ENCODE measurements at regions not wholly inside any gene's neighbourhood (a gene's known extent, or its start where the extent isn't known, plus 50 kb on each side); places are given as distances from the start of the nearest gene placed in this dataset.
"Not testable (repeated sequence)": the region's sequence is repeated elsewhere in the genome, so short reads cannot be mapped to it uniquely, and the experiment has no call there.

GRCh38 chr17:22267019-22267418 lies 574.7 kb downstream of the KCNJ18 start:
- Histone ChIP-seq H3K9me2 (replicated peaks; ENCODE audit: insufficient read depth, low read length) (no peaks in the 10 kb centered on the region), H3K9ac (ENCODE audit: low read length) (no peak overlapping the region), H2AFZ (ENCODE audit: low read length) (no peak overlapping the region), H3K9me3 (replicated peaks; ENCODE audit: insufficient read depth, low read length) (no peaks in the 10 kb centered on the region), H3F3A (ENCODE audit: insufficient read depth, low read length) (no peaks in the 10 kb centered on the region), H3K27ac (ENCODE audit: low read length) (no peak overlapping the region), H3K27me3 (replicated peaks; ENCODE audit: insufficient read depth, low read length) (no peaks in the 10 kb centered on the region), H3K4me1 (ENCODE audit: low read length) (no peaks in the 10 kb centered on the region), H3K4me2 (ENCODE audit: low read depth, low read length) (no peak overlapping the region), H4K20me1 (ENCODE audit: insufficient read depth, low read length) (no peaks in the 10 kb centered on the region), H3K4me3 (ENCODE audit: low read length) (no peak overlapping the region), H3K36me3 (replicated peaks; ENCODE audit: insufficient read depth, low read length) (no peaks in the 10 kb centered on the region), H3K79me2 (ENCODE audit: low read length) (no peaks in the 10 kb centered on the region)
- TF ChIP-seq, protein P1, sequence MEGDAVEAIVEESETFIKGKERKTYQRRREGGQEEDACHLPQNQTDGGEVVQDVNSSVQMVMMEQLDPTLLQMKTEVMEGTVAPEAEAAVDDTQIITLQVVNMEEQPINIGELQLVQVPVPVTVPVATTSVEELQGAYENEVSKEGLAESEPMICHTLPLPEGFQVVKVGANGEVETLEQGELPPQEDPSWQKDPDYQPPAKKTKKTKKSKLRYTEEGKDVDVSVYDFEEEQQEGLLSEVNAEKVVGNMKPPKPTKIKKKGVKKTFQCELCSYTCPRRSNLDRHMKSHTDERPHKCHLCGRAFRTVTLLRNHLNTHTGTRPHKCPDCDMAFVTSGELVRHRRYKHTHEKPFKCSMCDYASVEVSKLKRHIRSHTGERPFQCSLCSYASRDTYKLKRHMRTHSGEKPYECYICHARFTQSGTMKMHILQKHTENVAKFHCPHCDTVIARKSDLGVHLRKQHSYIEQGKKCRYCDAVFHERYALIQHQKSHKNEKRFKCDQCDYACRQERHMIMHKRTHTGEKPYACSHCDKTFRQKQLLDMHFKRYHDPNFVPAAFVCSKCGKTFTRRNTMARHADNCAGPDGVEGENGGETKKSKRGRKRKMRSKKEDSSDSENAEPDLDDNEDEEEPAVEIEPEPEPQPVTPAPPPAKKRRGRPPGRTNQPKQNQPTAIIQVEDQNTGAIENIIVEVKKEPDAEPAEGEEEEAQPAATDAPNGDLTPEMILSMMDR (IDR thresholded peaks at IDR 0.05; ENCODE audit: low read length): no peak
- TF ChIP-seq EZH2phosphoT487 (IDR thresholded peaks at IDR 0.05; ENCODE audit: low read length) (no peak), EZH2 (optimal IDR thresholded peaks at IDR 0.05; ENCODE audit: low read depth, low read length) (no peak)
- DNase-seq: no peak

DNA sequence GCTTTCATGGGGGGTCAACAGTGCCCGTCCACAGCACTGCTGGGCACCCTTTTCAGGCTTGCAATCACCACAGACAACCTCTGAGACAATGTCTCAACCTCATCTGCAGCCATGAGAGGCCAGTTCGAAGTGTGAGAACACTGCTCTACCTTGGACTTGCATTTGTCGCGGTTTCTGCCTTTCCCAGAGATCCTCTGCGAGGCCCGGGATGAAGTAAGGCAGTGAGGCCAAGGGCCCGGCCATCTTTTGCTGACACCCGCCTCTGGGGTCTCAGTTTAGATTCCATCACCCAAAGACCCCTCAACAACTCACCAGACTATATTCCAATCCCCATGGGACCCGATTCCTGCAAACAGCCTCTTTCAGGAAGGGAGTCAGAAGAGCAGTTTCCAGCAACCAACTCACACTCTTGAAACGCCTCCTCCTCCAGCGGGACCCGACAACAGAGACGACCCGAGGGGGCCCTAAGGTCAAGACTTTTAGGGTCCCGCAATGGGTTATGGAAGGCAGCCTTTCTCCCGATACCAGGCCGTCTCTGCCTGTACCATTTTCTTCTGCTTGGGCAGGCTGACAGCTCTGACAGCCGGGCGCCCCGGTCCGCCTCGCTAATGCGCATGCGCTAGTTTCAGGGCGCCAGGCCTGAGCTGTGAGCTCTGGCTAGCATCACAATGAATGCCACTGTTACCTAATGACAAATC lies 576.0 kb downstream of the KCNJ18 start:
- Histone ChIP-seq H3K9ac (ENCODE audit: low read length) (no peak overlapping the region), H3K27ac (ENCODE audit: low read length) (no peak overlapping the region), H3K4me1 (ENCODE audit: low read length) (no peaks in the 10 kb centered on the region), H4K20me1 (ENCODE audit: insufficient read depth, low read length) (no peaks in the 10 kb centered on the region), H3K27me3 (replicated peaks; ENCODE audit: insufficient read depth, low read length) (no peaks in the 10 kb centered on the region), H3K9me3 (replicated peaks; ENCODE audit: insufficient read depth, low read length) (no peaks in the 10 kb centered on the region), H3K4me2 (ENCODE audit: low read depth, low read length) (no peak overlapping the region), H3K79me2 (ENCODE audit: low read length) (no peaks in the 10 kb centered on the region), H2AFZ (ENCODE audit: low read length) (no peak overlapping the region), H3K4me3 (ENCODE audit: low read length) (no peak overlapping the region), H3K36me3 (replicated peaks; ENCODE audit: insufficient read depth, low read length) (no peaks in the 10 kb centered on the region), H3F3A (ENCODE audit: insufficient read depth, low read length) (no peaks in the 10 kb centered on the region), H3K9me2 (replicated peaks; ENCODE audit: insufficient read depth, low read length) (no peaks in the 10 kb centered on the region)
- DNase-seq: no peak
- no peak for TF ChIP-seq EZH2 (optimal IDR thresholded peaks at IDR 0.05; ENCODE audit: low read depth, low read length)

- Histone ChIP-seq H3K27me3 (replicated peaks; ENCODE audit: insufficient read depth, low read length) (no peaks in the 10 kb centered on the region), H3K9ac (ENCODE audit: low read length) (no peak overlapping the region), H3K4me3 (ENCODE audit: low read length) (no peak overlapping the region), H3K4me1 (ENCODE audit: low read length) (no peaks in the 10 kb centered on the region), H2AFZ (ENCODE audit: low read length) (no peak overlapping the region), H3K27ac (ENCODE audit: low read length) (no peak overlapping the region), H4K20me1 (ENCODE audit: insufficient read depth, low read length) (no peaks in the 10 kb centered on the region), H3K9me3 (replicated peaks; ENCODE audit: insufficient read depth, low read length) (no peaks in the 10 kb centered on the region), H3F3A (ENCODE audit: insufficient read depth, low read length) (no peaks in the 10 kb centered on the region), H3K79me2 (ENCODE audit: low read length) (no peaks in the 10 kb centered on the region), H3K36me3 (replicated peaks; ENCODE audit: insufficient read depth, low read length) (no peaks in the 10 kb centered on the region), H3K9me2 (replicated peaks; ENCODE audit: insufficient read depth, low read length) (no peaks in the 10 kb centered on the region), H3K4me2 (ENCODE audit: low read depth, low read length) (no peak overlapping the region)
- TF ChIP-seq, protein P1 (IDR thresholded peaks at IDR 0.05; ENCODE audit: low read length): no peak
- no peak for TF ChIP-seq EZH2 (optimal IDR thresholded peaks at IDR 0.05; ENCODE audit: low read depth, low read length)
- TF ChIP-seq EZH2phosphoT487 (IDR thresholded peaks at IDR 0.05; ENCODE audit: low read length): no peak
- DNase-seq: no peak
Measured at GRCh38 chr17:22268912-22269220, 576.5 kb downstream of the KCNJ18 start.

- no peaks in the 10 kb centered on the region for H3K4me1 ChIP-seq (ENCODE audit: low read length)
- H3K36me3 ChIP-seq (replicated peaks; ENCODE audit: insufficient read depth, low read length): no peaks in the 10 kb centered on the region
- no peaks in the 10 kb centered on the region for H3K9me2 ChIP-seq (replicated peaks; ENCODE audit: insufficient read depth, low read length)
- no peak for DNase-seq
- H3K27ac ChIP-seq (ENCODE audit: low read length): no peak overlapping the region
- H4K20me1 ChIP-seq (ENCODE audit: insufficient read depth, low read length): no peaks in the 10 kb centered on the region
- H3K4me3 ChIP-seq (ENCODE audit: low read length): no peak overlapping the region
- no peak overlapping the region for H3K4me2 ChIP-seq (ENCODE audit: low read depth, low read length)
- H3K27me3 ChIP-seq (replicated peaks; ENCODE audit: insufficient read depth, low read length): no peaks in the 10 kb centered on the region
- TF ChIP-seq, protein P1 (IDR thresholded peaks at IDR 0.05; ENCODE audit: low read length): no peak
- H3K9me3 ChIP-seq (replicated peaks; ENCODE audit: insufficient read depth, low read length): no peaks in the 10 kb centered on the region
- no peak overlapping the region for H3K9ac ChIP-seq (ENCODE audit: low read length)
- H3F3A ChIP-seq (ENCODE audit: insufficient read depth, low read length): no peaks in the 10 kb centered on the region
- H3K79me2 ChIP-seq (ENCODE audit: low read length): no peaks in the 10 kb centered on the region
- no peak overlapping the region for H2AFZ ChIP-seq (ENCODE audit: low read length)
Measured at GRCh38 chr17:22270381-22270780, 578.1 kb downstream of the KCNJ18 start.

- H3K4me1 ChIP-seq (ENCODE audit: low read length); H4K20me1 ChIP-seq (ENCODE audit: insufficient read depth, low read length); H3K9ac ChIP-seq (ENCODE audit: low read length); H2AFZ ChIP-seq (ENCODE audit: low read length); H3K9me3 ChIP-seq (replicated peaks; ENCODE audit: insufficient read depth, low read length); H3F3A ChIP-seq (ENCODE audit: insufficient read depth, low read length); H3K79me2 ChIP-seq (ENCODE audit: low read length); H3K9me2 ChIP-seq (replicated peaks; ENCODE audit: insufficient read depth, low read length); H3K4me3 ChIP-seq (ENCODE audit: low read length); H3K4me2 ChIP-seq (ENCODE audit: low read depth, low read length); H3K27me3 ChIP-seq (replicated peaks; ENCODE audit: insufficient read depth, low read length); H3K36me3 ChIP-seq (replicated peaks; ENCODE audit: insufficient read depth, low read length); H3K27ac ChIP-seq (ENCODE audit: low read length); DNase-seq: not testable (repeated sequence)
Measured at GRCh38 chr17:22270809-22271208, 578.5 kb downstream of the KCNJ18 start.
